HG03097 (cell line): ENCODE measurements at regions not wholly inside any gene's neighbourhood (a gene's known extent, or its start where the extent isn't known, plus 50 kb on each side); places are given as distances from the start of the nearest gene placed in this dataset.

Experiments used
- ATAC-seq: cut with Tn5 transposase; IDR thresholded peaks from one replicate; pipeline ENCODE4 v1.9.1; 2021; ENCODE audit not compliant: unreplicated experiment, low FRiP score

DNA sequence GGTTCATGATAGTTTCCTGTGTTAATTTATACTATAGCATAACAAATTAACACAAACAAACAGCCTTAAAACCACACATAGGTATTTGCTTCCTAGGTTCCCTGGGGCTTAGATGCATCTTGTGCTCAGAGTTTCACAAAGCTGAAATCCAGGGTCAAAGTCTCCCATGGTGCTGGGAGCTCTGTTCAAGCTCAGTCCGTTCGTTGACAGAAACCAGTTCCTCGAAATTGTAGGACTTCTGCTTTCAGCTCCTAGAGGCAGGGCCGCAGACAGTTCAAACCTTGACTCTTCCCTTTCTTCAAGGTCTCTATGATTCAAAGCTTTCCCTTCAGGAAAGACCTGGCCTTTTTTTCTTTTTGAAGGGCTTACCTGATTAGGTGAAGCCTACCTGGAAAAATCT is 90.5 kb downstream of the VSTM2A start:
- no peak for ATAC-seq

GRCh38 chr7:54629771-54630170 is 87.6 kb downstream of the VSTM2A start:
- no peak for ATAC-seq

GRCh38 chr7:54622696-54623309 is 80.6 kb downstream of the VSTM2A start:
- no peak for ATAC-seq
